HFF-Myc (cell line): ENCODE measurements at regions not wholly inside any gene's neighbourhood (a gene's known extent, or its start where the extent isn't known, plus 50 kb on each side); places are given as distances from the start of the nearest gene placed in this dataset.

Source experiments
- DNase-seq: peaks from one replicate; pipeline ENCODE4 v3.0.0-alpha.2; 2011; ENCODE audit warnings: low read depth; ENCODE audit errors: extremely low read depth
- H3K4me3 ChIP-seq: replicated peaks from 2 replicates; pipeline ENCODE4 v1.5.1; 2011; ENCODE audit warnings: low read depth, mild to moderate bottlenecking, control low read depth, low read length
- CTCF ChIP-seq: IDR thresholded peaks from 2 replicates; pipeline ENCODE4 v1.5.1; 2012; ENCODE audit warnings: mild to moderate bottlenecking, low read depth, low read length, control low read depth; ENCODE audit errors: missing control alignments

DNA sequence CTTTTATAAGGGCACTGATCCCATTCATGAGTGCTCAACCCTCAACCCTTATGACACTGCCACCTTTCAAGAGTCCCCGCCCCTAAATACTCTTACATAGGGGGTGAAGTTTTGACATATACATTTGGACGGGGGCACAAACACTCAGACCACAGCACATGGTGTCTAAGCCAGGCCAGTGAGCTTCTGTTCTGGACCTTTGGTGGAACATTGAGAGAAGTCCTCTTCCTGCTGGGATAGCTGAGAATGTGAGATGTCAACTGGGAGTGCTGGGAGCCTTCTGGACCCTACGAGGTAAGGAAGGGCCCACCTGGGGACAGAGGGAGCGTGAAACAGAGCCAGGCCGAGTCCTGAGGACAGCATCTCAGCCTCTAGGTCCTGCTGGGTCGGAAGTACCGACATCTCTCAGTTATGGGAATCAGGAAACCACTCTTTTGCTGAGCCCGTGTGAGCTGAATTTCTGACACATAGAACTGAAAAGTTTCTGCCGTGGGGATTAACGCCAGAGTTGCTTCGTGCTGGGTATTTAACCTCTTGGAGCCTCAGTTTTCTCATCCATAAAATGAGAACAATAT lies 114.9 kb downstream of the PDCL3 start:
- no peak overlapping the region for H3K4me3 ChIP-seq
- no peak for TF ChIP-seq CTCF
- no peak for DNase-seq

DNA sequence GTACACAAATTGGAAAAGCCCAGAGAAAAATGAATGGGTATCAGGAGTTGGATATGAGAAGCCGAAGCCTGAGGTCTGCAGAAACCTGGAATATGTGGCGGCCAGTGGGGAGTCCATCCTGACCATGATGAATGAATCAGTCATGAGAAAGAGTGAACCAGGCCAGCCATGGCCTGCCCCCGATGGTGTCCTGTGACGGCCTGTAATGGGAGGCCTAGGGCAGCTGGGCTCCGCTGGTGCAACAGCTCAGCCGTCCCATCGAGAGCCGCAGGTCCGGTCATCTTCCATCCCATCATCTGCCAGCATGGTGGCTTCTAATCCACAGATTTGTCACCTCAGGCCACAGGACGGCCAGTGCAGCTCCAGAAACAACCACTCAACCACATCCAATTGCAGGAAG lies 116.4 kb downstream of the PDCL3 start:
- DNase-seq: no peak
- no peak overlapping the region for H3K4me3 ChIP-seq
- no peak for TF ChIP-seq CTCF

- no peak for TF ChIP-seq CTCF
Observed at GRCh38 chr2:100682536-100682935, 119.7 kb downstream of the PDCL3 start.

DNA sequence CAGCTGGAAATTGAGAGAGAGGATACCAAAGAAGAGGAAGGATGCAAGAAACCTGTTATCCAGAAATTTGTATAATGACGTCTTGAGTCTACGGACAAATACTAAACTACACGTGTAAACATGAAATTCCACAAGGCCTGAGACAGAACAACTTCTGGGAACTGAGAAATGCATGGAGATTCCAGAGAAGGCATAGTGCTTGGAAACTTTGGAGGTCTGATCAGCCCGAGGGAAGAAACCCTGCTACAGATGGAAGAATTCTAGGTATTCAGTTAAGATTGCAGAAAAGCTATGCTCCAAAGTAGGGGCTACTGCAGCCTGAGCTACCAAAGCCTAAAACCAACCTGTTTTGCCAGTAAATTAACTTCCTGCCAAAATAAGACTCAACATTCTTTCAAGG lies 120.4 kb downstream of the PDCL3 start:
- no peak for DNase-seq
- TF ChIP-seq CTCF: no peak
- no peak overlapping the region for H3K4me3 ChIP-seq

More at GRCh38 chr2:100682536-100682935, 119.7 kb downstream of the PDCL3 start:
- H3K4me3 ChIP-seq: no peak overlapping the region
- no peak for DNase-seq

- H3K4me3 ChIP-seq: no peak overlapping the region
- TF ChIP-seq CTCF: no peak
- DNase-seq: no peak
Observed at GRCh38 chr2:100691846-100692245, 128.1 kb upstream of the NPAS2 start.

GRCh38 chr2:100692381-100692780 lies 127.6 kb upstream of the NPAS2 start:
- H3K4me3 ChIP-seq: no peak overlapping the region
- DNase-seq: no peak
- no peak for TF ChIP-seq CTCF

DNA sequence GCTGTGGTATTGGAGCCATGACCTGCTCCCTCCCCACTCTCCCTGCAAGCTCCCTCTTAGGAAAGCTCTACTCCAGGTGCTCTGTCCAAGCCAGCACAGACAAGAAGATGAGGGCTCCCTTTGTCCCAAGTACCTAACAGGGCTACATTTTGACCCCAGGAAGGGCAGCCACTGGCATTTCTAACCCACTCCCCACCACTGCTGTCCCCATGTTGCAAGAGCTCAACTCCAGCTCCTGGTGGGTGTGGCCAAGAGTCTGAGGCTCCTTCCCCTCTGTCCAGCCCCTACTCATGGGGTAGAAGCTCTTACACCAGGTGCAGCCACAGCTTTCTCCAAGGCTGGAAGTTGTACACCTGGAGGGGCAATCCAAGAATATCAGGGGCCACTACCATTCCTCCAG lies 127.0 kb upstream of the NPAS2 start:
- no peak for DNase-seq
- no peak for TF ChIP-seq CTCF
- no peak overlapping the region for H3K4me3 ChIP-seq
